IMR-90 (cell line): ENCODE measurements at regions not wholly inside any gene's neighbourhood (a gene's known extent, or its start where the extent isn't known, plus 50 kb on each side); places are given as distances from the start of the nearest gene placed in this dataset.

ENCODE experiments used
- ATAC-seq: fragments of 200-7000 bp; cut with Tn5 transposase; 2 replicates; pipeline ENCODE4 v1.9.1; 2020; ENCODE audit warnings: low read depth, mild to moderate bottlenecking, moderate library complexity
- BruUV-seq: library from RNA; stranded (reverse); fragments of 400-500 nt; replicated peaks from 2 replicates; lab custom pipeline; 2021; lab: Mats Ljungman, UMichigan
- CTCF ChIA-PET: fragments of 300-600 bp; formaldehyde crosslinking; extraction: SDS; loops from one replicate; lab custom pipeline; 2021; ENCODE audit warnings: antibody characterized with exemption; lab: Yijun Ruan, JAX
- POLR2A ChIA-PET: fragments of 300-600 bp; sonication (Branson Sonifier 250); formaldehyde crosslinking; loops from one replicate; lab custom pipeline; 2022; ENCODE audit warnings: antibody characterized with exemption; ENCODE audit not compliant: unreplicated experiment; lab: Charles Lee
- DNase-seq: peaks from one replicate; pipeline ENCODE4 v3.0.0; 2013
- H2AFZ ChIP-seq: replicated peaks from 2 replicates; pipeline ENCODE3; 2013; ENCODE audit warnings: low read length, mild to moderate bottlenecking; ENCODE audit not compliant: poor library complexity
- H2AK5ac ChIP-seq: 2 replicates; pipeline ENCODE4 v1.6.1; 2013; ENCODE audit warnings: low read depth, low read length, inconsistent platforms
- H2AK9ac ChIP-seq: replicated peaks from 2 replicates; pipeline ENCODE3; 2013; ENCODE audit warnings: mild to moderate bottlenecking, low read depth, low read length, moderate library complexity; ENCODE audit not compliant: poor library complexity
- H2BK120ac ChIP-seq: 2 replicates; pipeline ENCODE4 v1.6.1; 2013; ENCODE audit warnings: low read depth, low read length, inconsistent platforms
- H2BK15ac ChIP-seq: 3 replicates; pipeline ENCODE4 v1.6.1; 2013; ENCODE audit warnings: low read depth, low read length, inconsistent platforms
- H2BK20ac ChIP-seq: 2 replicates; pipeline ENCODE4 v1.6.1; 2013; ENCODE audit warnings: low read depth, mild to moderate bottlenecking, inconsistent platforms, low read length, moderate library complexity
- H2BK5ac ChIP-seq: 2 replicates; pipeline ENCODE4 v1.6.1; 2013; ENCODE audit warnings: mild to moderate bottlenecking, low read depth, low read length, inconsistent platforms; ENCODE audit not compliant: poor library complexity, severe bottlenecking
- H3K14ac ChIP-seq: replicated peaks from 2 replicates; pipeline ENCODE4 v1.6.1; 2013; ENCODE audit warnings: low read depth, low read length, inconsistent platforms
- H3K18ac ChIP-seq: 2 replicates; pipeline ENCODE4 v1.6.1; 2013; ENCODE audit warnings: low read depth, low read length, control low read depth
- H3K23ac ChIP-seq: 2 replicates; pipeline ENCODE4 v1.6.1; 2013; ENCODE audit warnings: low read depth, low read length, inconsistent platforms
- H3K27ac ChIP-seq: 2 replicates; pipeline ENCODE4 v1.5.1; 2013; ENCODE audit warnings: mild to moderate bottlenecking, control low read depth, low read length; ENCODE audit not compliant: insufficient read depth
- H3K27me3 ChIP-seq: 2 replicates; pipeline ENCODE4 v1.6.1; 2013; ENCODE audit warnings: low read length; ENCODE audit not compliant: control insufficient read depth, insufficient read depth
- H3K36me3 ChIP-seq: 2 replicates; pipeline ENCODE4 v1.6.1; 2013; ENCODE audit warnings: low read length, mixed read lengths; ENCODE audit not compliant: control insufficient read depth, insufficient read depth
- H3K4ac ChIP-seq: 2 replicates; pipeline ENCODE4 v1.6.1; 2013; ENCODE audit warnings: low read depth, low read length, inconsistent platforms
- H3K4me1 ChIP-seq: 2 replicates; pipeline ENCODE4 v1.6.1; 2013; ENCODE audit warnings: low read length, mixed read lengths; ENCODE audit not compliant: control insufficient read depth, insufficient read depth
- H3K4me2 ChIP-seq: 2 replicates; pipeline ENCODE4 v1.6.1; 2013; ENCODE audit warnings: low read depth, mild to moderate bottlenecking, control low read depth, low read length, moderate library complexity
- H3K4me3 ChIP-seq: 2 replicates; pipeline ENCODE4 v1.5.1; 2013; ENCODE audit warnings: low read depth, mild to moderate bottlenecking, control low read depth, low read length, moderate library complexity; ENCODE audit not compliant: insufficient read depth
- H3K56ac ChIP-seq: 2 replicates; pipeline ENCODE4 v1.6.1; 2013; ENCODE audit warnings: low read length, inconsistent platforms; ENCODE audit not compliant: insufficient read depth; ENCODE audit errors: extremely low read depth
- H3K79me1 ChIP-seq, 2 experiments: 2 replicates each; pipeline ENCODE4 v1.6.1; 2013; ENCODE audit warnings: low read length in 2 of 2, inconsistent platforms in 1 of 2, low read depth in 1 of 2
- H3K9ac ChIP-seq: 2 replicates; pipeline ENCODE4 v1.6.1; 2013; ENCODE audit warnings: low read depth, low read length, control low read depth
- H3K9me1 ChIP-seq: 2 replicates; pipeline ENCODE4 v1.6.1; 2013; ENCODE audit warnings: low read length, inconsistent platforms; ENCODE audit not compliant: insufficient read depth
- H3K9me3 ChIP-seq: 2 replicates; pipeline ENCODE4 v1.6.1; 2013; ENCODE audit warnings: low read length; ENCODE audit not compliant: control insufficient read depth, insufficient read depth
- H4K20me1 ChIP-seq: 2 replicates; pipeline ENCODE4 v1.6.1; 2013; ENCODE audit warnings: low read length, inconsistent platforms; ENCODE audit not compliant: insufficient read depth
- H4K5ac ChIP-seq: 2 replicates; pipeline ENCODE4 v1.6.1; 2013; ENCODE audit warnings: mild to moderate bottlenecking, low read depth, low read length, control low read depth
- H4K8ac ChIP-seq, 2 experiments: 2 replicates each; pipeline ENCODE4 v1.6.1; 2013; ENCODE audit warnings: low read depth in 2 of 2, low read length in 2 of 2, control low read depth in 1 of 2, inconsistent platforms in 1 of 2
- H4K91ac ChIP-seq: 2 replicates; pipeline ENCODE4 v1.6.1; 2013; ENCODE audit warnings: low read depth, low read length, inconsistent platforms; ENCODE audit not compliant: insufficient read depth
- BHLHE40 ChIP-seq: fragments of 150-350 bp; IDR thresholded peaks from 2 replicates; pipeline ENCODE4 v1.6.1; 2016; ENCODE audit warnings: mild to moderate bottlenecking, low read depth, low read length
- CEBPB ChIP-seq: IDR thresholded peaks from 2 replicates; pipeline ENCODE4 v1.6.1; 2012; ENCODE audit warnings: low read depth, low read length, improper control_type of control experiment
- CHD1 ChIP-seq: IDR thresholded peaks from 2 replicates; pipeline ENCODE4 v1.6.1; 2012; ENCODE audit warnings: low read depth, low read length, improper control_type of control experiment
- MAFK ChIP-seq: IDR thresholded peaks from 2 replicates; pipeline ENCODE4 v1.6.1; 2012; ENCODE audit warnings: low read depth, low read length, improper control_type of control experiment
- MAZ ChIP-seq: IDR thresholded peaks from 2 replicates; pipeline ENCODE4 v1.6.1; 2012; ENCODE audit warnings: low read depth, mild to moderate bottlenecking, low read length, improper control_type of control experiment, moderate library complexity, borderline replicate concordance
- MXI1 ChIP-seq: IDR thresholded peaks from 2 replicates; pipeline ENCODE4 v1.6.1; 2012; ENCODE audit warnings: low read depth, mild to moderate bottlenecking, low read length, moderate library complexity, borderline replicate concordance
- NFE2L2 ChIP-seq: fragments of 150-350 bp; IDR thresholded peaks from 2 replicates; pipeline ENCODE4 v1.6.1; 2016; ENCODE audit warnings: low read depth, mild to moderate bottlenecking, low read length
- RAD21 ChIP-seq: IDR thresholded peaks from 2 replicates; pipeline ENCODE4 v1.6.1; 2012; ENCODE audit warnings: low read length, improper control_type of control experiment
- RCOR1 ChIP-seq: IDR thresholded peaks from 2 replicates; pipeline ENCODE4 v1.6.1; 2012; ENCODE audit warnings: mild to moderate bottlenecking, low read length, improper control_type of control experiment; ENCODE audit not compliant: insufficient replicate concordance
- RFX5 ChIP-seq: IDR thresholded peaks from 2 replicates; pipeline ENCODE4 v1.8.0; 2012; ENCODE audit warnings: low read depth, mild to moderate bottlenecking, low read length, moderate library complexity
- SMC3 ChIP-seq: fragments of 150-350 bp; IDR thresholded peaks from 2 replicates; pipeline ENCODE4 v1.6.1; 2016; ENCODE audit warnings: low read depth, mild to moderate bottlenecking, antibody characterized with exemption, low read length, moderate library complexity
- WGBS, 2 experiments: methylation state at CpG; one replicate each; pipeline versions ENCODE4 v1.1.5 to v1.1.7; 2013; ENCODE audit warnings: missing lambda C conversion rate in 2 of 2; ENCODE audit not compliant: insufficient read length in 1 of 2; ENCODE audit errors: extremely low coverage in 2 of 2; 5-methylcytosine and 5-hydroxymethylcytosine counted together
- dilution Hi-C: fragments of 300-500 bp; cut with HindIII; formaldehyde crosslinking; loops from one replicate; pipeline ENCODE4 v1.14.3; 2018; ENCODE audit warnings: low sequenced_read_pairs; ENCODE audit not compliant: unreplicated experiment
- in situ Hi-C: fragments of 300-500 bp; cut with MboI; formaldehyde crosslinking; loops from 3 replicates; pipeline ENCODE4 v1.14.3; 2019; ENCODE audit warnings: low sequenced_read_pairs, inconsistent platforms, mixed read lengths
- intact Hi-C: fragments of 100-400 bp; cut with micrococcal nuclease; formaldehyde crosslinking; loops from 2 replicates; pipeline ENCODE4 v1.10.0; 2022
- TF ChIP-seq, protein P1 (sequence below): conservative IDR thresholded peaks from 2 replicates; pipeline ENCODE4 v1.5.1; 2012; ENCODE audit warnings: mild to moderate bottlenecking, low read depth, low read length, improper control_type of control experiment
- TF ChIP-seq, protein P2 (sequence below): fragments of 150-350 bp; IDR thresholded peaks from 2 replicates; pipeline ENCODE4 v1.6.1; 2017; ENCODE audit warnings: mild to moderate bottlenecking, antibody characterized with exemption, low read length, low read depth
- TF ChIP-seq, protein P3 (sequence below): fragments of 150-350 bp; IDR thresholded peaks from 2 replicates; pipeline ENCODE4 v1.6.1; 2016; ENCODE audit warnings: low read depth, mild to moderate bottlenecking, low read length, moderate library complexity, borderline replicate concordance

DNA sequence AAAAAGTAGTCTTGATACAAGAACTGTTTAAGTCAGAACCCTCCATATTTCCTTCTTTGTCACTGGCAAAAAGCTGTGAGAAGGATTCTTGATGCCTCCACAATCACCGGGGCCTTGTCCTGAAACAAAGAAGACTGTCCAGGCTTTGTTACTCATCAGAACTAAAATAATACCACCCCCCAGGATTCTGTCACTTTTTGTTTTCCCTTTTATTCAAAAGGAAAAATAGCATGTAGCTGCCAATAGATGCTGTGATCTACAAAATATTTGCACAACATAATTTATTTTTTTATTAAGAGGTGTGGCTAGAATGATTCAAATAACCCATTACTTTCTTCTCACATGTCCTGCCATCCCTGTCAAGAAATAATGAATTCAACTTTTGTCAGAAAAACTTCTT, 173.7 kb downstream of the LYPLAL1 start:
- Histone ChIP-seq H4K5ac (no peak overlapping the region), H4K20me1 (no peaks in the 10 kb centered on the region), H3K9me3 (peaks cover 12% of the 10 kb centered on the region), H2AK5ac (no peak overlapping the region), H2BK5ac (no peak overlapping the region), H2AK9ac (no peak overlapping the region), H3K14ac (no peak overlapping the region), H3K4ac (no peak overlapping the region), H3K27me3 (no peaks in the 10 kb centered on the region), H2BK120ac (no peak overlapping the region), H3K27ac (no peak overlapping the region), H2BK20ac (no peak overlapping the region), H3K4me1 (peaks cover under 1% of the 10 kb centered on the region; the same call in 1 of the 2 replicates), H3K4me3 (no peak overlapping the region), H3K18ac (no peak overlapping the region), H3K79me1 (no peaks in the 10 kb centered on the region), H3K23ac (no peak overlapping the region), H3K56ac (no peak overlapping the region), H3K9ac (no peak overlapping the region), H4K8ac (no peak overlapping the region), H3K36me3 (no peaks in the 10 kb centered on the region), H4K91ac (no peak overlapping the region), H2BK15ac (no peak overlapping the region), H2AFZ (no peak overlapping the region), H3K9me1 (no peaks in the 10 kb centered on the region), H3K4me2 (no peak overlapping the region)
- in situ Hi-C loops (no loop called here), dilution Hi-C loops (no loop called here), intact Hi-C loops (no loop called here)
- ATAC-seq = no peak
- ChIA-PET POLR2A (no interaction called here), CTCF (interaction anchor here (1.0 kb wide), 1 partner anchor 10 kb away, joined by 3 read pairs; no protein-coding TSS in a partner anchor)
- TF ChIP-seq RFX5 = no peak
- no peak for TF ChIP-seq SMC3
- TF ChIP-seq, protein P1, sequence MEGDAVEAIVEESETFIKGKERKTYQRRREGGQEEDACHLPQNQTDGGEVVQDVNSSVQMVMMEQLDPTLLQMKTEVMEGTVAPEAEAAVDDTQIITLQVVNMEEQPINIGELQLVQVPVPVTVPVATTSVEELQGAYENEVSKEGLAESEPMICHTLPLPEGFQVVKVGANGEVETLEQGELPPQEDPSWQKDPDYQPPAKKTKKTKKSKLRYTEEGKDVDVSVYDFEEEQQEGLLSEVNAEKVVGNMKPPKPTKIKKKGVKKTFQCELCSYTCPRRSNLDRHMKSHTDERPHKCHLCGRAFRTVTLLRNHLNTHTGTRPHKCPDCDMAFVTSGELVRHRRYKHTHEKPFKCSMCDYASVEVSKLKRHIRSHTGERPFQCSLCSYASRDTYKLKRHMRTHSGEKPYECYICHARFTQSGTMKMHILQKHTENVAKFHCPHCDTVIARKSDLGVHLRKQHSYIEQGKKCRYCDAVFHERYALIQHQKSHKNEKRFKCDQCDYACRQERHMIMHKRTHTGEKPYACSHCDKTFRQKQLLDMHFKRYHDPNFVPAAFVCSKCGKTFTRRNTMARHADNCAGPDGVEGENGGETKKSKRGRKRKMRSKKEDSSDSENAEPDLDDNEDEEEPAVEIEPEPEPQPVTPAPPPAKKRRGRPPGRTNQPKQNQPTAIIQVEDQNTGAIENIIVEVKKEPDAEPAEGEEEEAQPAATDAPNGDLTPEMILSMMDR = no peak
- TF ChIP-seq BHLHE40 = no peak
- TF ChIP-seq RAD21 = no peak
- no peak for TF ChIP-seq MAFK
- TF ChIP-seq, protein P2, sequence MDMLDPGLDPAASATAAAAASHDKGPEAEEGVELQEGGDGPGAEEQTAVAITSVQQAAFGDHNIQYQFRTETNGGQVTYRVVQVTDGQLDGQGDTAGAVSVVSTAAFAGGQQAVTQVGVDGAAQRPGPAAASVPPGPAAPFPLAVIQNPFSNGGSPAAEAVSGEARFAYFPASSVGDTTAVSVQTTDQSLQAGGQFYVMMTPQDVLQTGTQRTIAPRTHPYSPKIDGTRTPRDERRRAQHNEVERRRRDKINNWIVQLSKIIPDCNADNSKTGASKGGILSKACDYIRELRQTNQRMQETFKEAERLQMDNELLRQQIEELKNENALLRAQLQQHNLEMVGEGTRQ = no peak
- no peak for TF ChIP-seq CHD1
- TF ChIP-seq CEBPB = no peak
- TF ChIP-seq MXI1 = no peak
- TF ChIP-seq, protein P3, sequence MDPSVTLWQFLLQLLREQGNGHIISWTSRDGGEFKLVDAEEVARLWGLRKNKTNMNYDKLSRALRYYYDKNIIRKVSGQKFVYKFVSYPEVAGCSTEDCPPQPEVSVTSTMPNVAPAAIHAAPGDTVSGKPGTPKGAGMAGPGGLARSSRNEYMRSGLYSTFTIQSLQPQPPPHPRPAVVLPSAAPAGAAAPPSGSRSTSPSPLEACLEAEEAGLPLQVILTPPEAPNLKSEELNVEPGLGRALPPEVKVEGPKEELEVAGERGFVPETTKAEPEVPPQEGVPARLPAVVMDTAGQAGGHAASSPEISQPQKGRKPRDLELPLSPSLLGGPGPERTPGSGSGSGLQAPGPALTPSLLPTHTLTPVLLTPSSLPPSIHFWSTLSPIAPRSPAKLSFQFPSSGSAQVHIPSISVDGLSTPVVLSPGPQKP = no peak
- no peak for TF ChIP-seq NFE2L2
- TF ChIP-seq MAZ = no peak
- TF ChIP-seq RCOR1 = no peak
- BruUV-seq = no TSS peak
- WGBS, 2 experiments = no CpG with 5 or more reads among the region's 1 CpG
- no peak for DNase-seq
